Thyroid gland (tissue), 4 donors: ENCODE measurements at regions not wholly inside any gene's neighbourhood (a gene's known extent, or its start where the extent isn't known, plus 50 kb on each side); places are given as distances from the start of the nearest gene placed in this dataset.

Experiments used
- CTCF ChIP-seq, 6 experiments: fragments of 200-600 bp in 3 of 6; fragments of 450-650 bp in 3 of 6; sonication (generic) in 3 of 6; IDR thresholded peaks; one replicate each; pipeline ENCODE4 v1.5.1; 2016 to 2019; ENCODE audit warnings: antibody characterized with exemption in 6 of 6, mild to moderate bottlenecking in 2 of 6, inconsistent platforms in 1 of 6, moderate library complexity in 1 of 6
- POLR2A ChIP-seq, 2 donors: fragments of 450-650 bp; IDR thresholded peaks; one replicate each; pipeline ENCODE4 v1.6.1; 2017; ENCODE audit warnings: antibody characterized with exemption in 2 of 2, mild to moderate bottlenecking in 2 of 2, moderate library complexity in 1 of 2

- TF ChIP-seq CTCF (IDR thresholded peaks at IDR 0.05) (no peak), POLR2A (IDR thresholded peaks at IDR 0.05) (no peak)
Measured at GRCh38 chr4:124610211-124610610, 102.3 kb downstream of the ANKRD50 start.
